ENCODE measurements at regions not wholly inside any gene's neighbourhood (a gene's known extent, or its start where the extent isn't known, plus 50 kb on each side); places are given as distances from the start of the nearest gene placed in this dataset.

- Histone ChIP-seq H3F3A (ENCODE audit: low read length, unreplicated experiment) (no peaks in the 10 kb centered on the region), H3K9me2 (replicated peaks; ENCODE audit: low read length) (no peaks in the 10 kb centered on the region), H3K27ac (ENCODE audit: low read length) (no peak overlapping the region), H4K20me1 (ENCODE audit: low read length) (no peaks in the 10 kb centered on the region), H3K9me3 (ENCODE audit: low read length) (no peaks in the 10 kb centered on the region), H3K4me2 (ENCODE audit: low read length) (no peak overlapping the region), H3K79me2 (ENCODE audit: low read length) (no peaks in the 10 kb centered on the region), H2AFZ (ENCODE audit: low read length) (no peak overlapping the region; the same call in 1 of the 2 replicates), H3K9ac (ENCODE audit: low read length) (no peak overlapping the region), H3K4me3 (ENCODE audit: low read length) (no peak overlapping the region), H3K27me3 (ENCODE audit: low read length) (no peaks in the 10 kb centered on the region), H3K4me1 (ENCODE audit: insufficient read depth, low read length) (no peaks in the 10 kb centered on the region), H3K36me3 (ENCODE audit: low read depth, low read length) (no peaks in the 10 kb centered on the region)
- ATAC-seq (no peak), DNase-seq (no peak)
- ChIA-PET CTCF (no interaction called here), POLR2A (ENCODE audit: unreplicated experiment) (no interaction called here)
- intact Hi-C loops (cut with micrococcal nuclease): no loop called here
- TF ChIP-seq CTCF (conservative IDR thresholded peaks at IDR 0.05; ENCODE audit: low read depth, low read length): no peak
- TF ChIP-seq EZH2 (IDR thresholded peaks at IDR 0.05; ENCODE audit: low read length, unreplicated experiment): no peak
- no peak for TF ChIP-seq EZH2phosphoT487 (IDR thresholded peaks at IDR 0.05; ENCODE audit: borderline replicate concordance, low read length)
- BruUV-seq (replicated peaks): no TSS peak
Observed at GRCh38 chr12:25745281-25745680, 192.2 kb upstream of the LMNTD1 start.

- Histone ChIP-seq H3K36me3 (ENCODE audit: low read depth, low read length) (no peaks in the 10 kb centered on the region), H3K9me3 (ENCODE audit: low read length) (no peaks in the 10 kb centered on the region), H3F3A (ENCODE audit: low read length, unreplicated experiment) (no peaks in the 10 kb centered on the region), H3K4me3 (ENCODE audit: low read length) (no peak overlapping the region), H3K9ac (ENCODE audit: low read length) (no peak overlapping the region), H3K4me1 (ENCODE audit: insufficient read depth, low read length) (no peaks in the 10 kb centered on the region), H3K27me3 (ENCODE audit: low read length) (no peaks in the 10 kb centered on the region), H4K20me1 (ENCODE audit: low read length) (no peaks in the 10 kb centered on the region), H3K9me2 (replicated peaks; ENCODE audit: low read length) (no peaks in the 10 kb centered on the region), H3K4me2 (ENCODE audit: low read length) (no peak overlapping the region), H3K79me2 (ENCODE audit: low read length) (no peaks in the 10 kb centered on the region), H3K27ac (ENCODE audit: low read length) (no peak overlapping the region), H2AFZ (ENCODE audit: low read length) (no peak overlapping the region)
- ATAC-seq (no peak), DNase-seq (no peak)
- CTCF ChIA-PET: no interaction called here
- intact Hi-C loops (cut with micrococcal nuclease): no loop called here
- POLR2A ChIA-PET (ENCODE audit: unreplicated experiment): no interaction called here
- TF ChIP-seq EZH2phosphoT487 (IDR thresholded peaks at IDR 0.05; ENCODE audit: borderline replicate concordance, low read length): no peak
- no peak for TF ChIP-seq CTCF (conservative IDR thresholded peaks at IDR 0.05; ENCODE audit: low read depth, low read length)
- TF ChIP-seq EZH2 (IDR thresholded peaks at IDR 0.05; ENCODE audit: low read length, unreplicated experiment): no peak
- no TSS peak for BruUV-seq (replicated peaks)
Observed at GRCh38 chr12:25746131-25746530, 193.0 kb upstream of the LMNTD1 start.

GRCh38 chr12:25752710-25753309, 199.7 kb upstream of the LMNTD1 start:
- CTCF ChIA-PET: no interaction called here
- intact Hi-C loops (cut with micrococcal nuclease): no loop called here
- H2AFZ ChIP-seq (ENCODE audit: low read length): no peak overlapping the region

More at GRCh38 chr12:25752710-25753309, 199.7 kb upstream of the LMNTD1 start:
- Histone ChIP-seq H3K9me2 (replicated peaks; ENCODE audit: low read length) (no peaks in the 10 kb centered on the region), H3K79me2 (ENCODE audit: low read length) (no peaks in the 10 kb centered on the region), H3K36me3 (ENCODE audit: low read depth, low read length) (no peaks in the 10 kb centered on the region), H3K27me3 (ENCODE audit: low read length) (no peaks in the 10 kb centered on the region), H3K4me2 (ENCODE audit: low read length) (no peak overlapping the region), H4K20me1 (ENCODE audit: low read length) (no peaks in the 10 kb centered on the region), H3F3A (ENCODE audit: low read length, unreplicated experiment) (no peaks in the 10 kb centered on the region), H3K27ac (ENCODE audit: low read length) (no peak overlapping the region), H3K9me3 (ENCODE audit: low read length) (no peaks in the 10 kb centered on the region), H3K4me1 (ENCODE audit: insufficient read depth, low read length) (no peaks in the 10 kb centered on the region), H3K4me3 (ENCODE audit: low read length) (no peak overlapping the region), H3K9ac (ENCODE audit: low read length) (no peak overlapping the region)
- TF ChIP-seq EZH2 (IDR thresholded peaks at IDR 0.05; ENCODE audit: low read length, unreplicated experiment) (no peak), CTCF (conservative IDR thresholded peaks at IDR 0.05; ENCODE audit: low read depth, low read length) (no peak), EZH2phosphoT487 (IDR thresholded peaks at IDR 0.05; ENCODE audit: borderline replicate concordance, low read length) (no peak)
- POLR2A ChIA-PET (ENCODE audit: unreplicated experiment): no interaction called here
- DNase-seq: no peak
- ATAC-seq: no peak
- BruUV-seq (replicated peaks): no TSS peak
